ENCODE measurements at regions not wholly inside any gene's neighbourhood (a gene's known extent, or its start where the extent isn't known, plus 50 kb on each side); places are given as distances from the start of the nearest gene placed in this dataset.
"Not testable (repeated sequence)": the region's sequence is repeated elsewhere in the genome, so short reads cannot be mapped to it uniquely, and the experiment has no call there.

DNA sequence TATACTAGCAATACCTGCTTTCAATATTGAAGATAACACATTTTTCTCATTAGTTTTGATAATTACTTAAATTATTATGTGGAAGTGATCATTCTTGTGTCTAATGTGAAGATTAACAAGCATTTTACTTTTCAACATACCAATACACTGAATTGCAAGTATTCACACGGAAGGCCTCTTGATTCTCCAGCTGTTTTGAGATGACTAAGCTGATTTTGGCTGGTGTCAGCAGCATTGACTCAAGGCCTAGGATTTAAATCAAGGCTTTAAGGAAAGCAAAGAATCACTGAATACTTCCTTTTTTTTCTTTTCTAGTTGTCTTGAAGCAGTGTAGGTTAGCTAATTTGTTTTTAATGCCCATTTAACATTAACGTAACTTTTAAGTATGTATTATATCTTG lies 373.7 kb downstream of the SRGAP2C start:
- no peak overlapping the region for H3K9ac ChIP-seq (ENCODE audit: insufficient read length, low read depth)
- no peak for DNase-seq (ENCODE audit: low read depth, low spot score)
- no peak overlapping the region for H3K4me3 ChIP-seq (ENCODE audit: insufficient read length, low read depth)
- H3K4me1 ChIP-seq (ENCODE audit: insufficient read depth, insufficient read length): no peaks in the 10 kb centered on the region
- no peaks in the 10 kb centered on the region for H3K36me3 ChIP-seq (ENCODE audit: insufficient read depth, insufficient read length, low read length)
- H3K9me3 ChIP-seq (ENCODE audit: insufficient read depth, low read length): no peaks in the 10 kb centered on the region
- TF ChIP-seq ZNF274 (IDR thresholded peaks at IDR 0.05; ENCODE audit: low read depth, low read length) (no peak), SUZ12 (IDR thresholded peaks at IDR 0.05; ENCODE audit: extremely low read depth, insufficient read depth, insufficient read length) (no peak), YY1 (IDR thresholded peaks at IDR 0.05; ENCODE audit: insufficient read depth, insufficient read length) (no peak)
- no peaks in the 10 kb centered on the region for H3K27me3 ChIP-seq (ENCODE audit: insufficient read depth, insufficient read length)

- DNase-seq (ENCODE audit: low read depth, low spot score): no peak
- no peak overlapping the region for H3K9ac ChIP-seq (ENCODE audit: insufficient read length, low read depth)
- H3K27me3 ChIP-seq (ENCODE audit: insufficient read depth, insufficient read length): no peaks in the 10 kb centered on the region
Measured at GRCh38 chr1:121566346-121566745, 381.6 kb downstream of the SRGAP2C start.

GRCh38 chr1:121569428-121569827 lies 384.7 kb downstream of the SRGAP2C start:
- no peak for DNase-seq (ENCODE audit: low read depth, low spot score)
- Histone ChIP-seq H3K36me3 (ENCODE audit: insufficient read depth, insufficient read length, low read length) (peaks cover 2% of the 10 kb centered on the region), H3K9me3 (ENCODE audit: insufficient read depth, low read length) (peaks cover 12% of the 10 kb centered on the region; the same call in 1 of the 2 replicates), H3K4me1 (ENCODE audit: insufficient read depth, insufficient read length) (no peaks in the 10 kb centered on the region), H3K9ac (ENCODE audit: insufficient read length, low read depth) (no peak overlapping the region), H3K4me3 (ENCODE audit: insufficient read length, low read depth) (no peak overlapping the region), H3K27me3 (ENCODE audit: insufficient read depth, insufficient read length) (no peaks in the 10 kb centered on the region)
- no peak for TF ChIP-seq YY1 (IDR thresholded peaks at IDR 0.05; ENCODE audit: insufficient read depth, insufficient read length)
- no peak for TF ChIP-seq SUZ12 (IDR thresholded peaks at IDR 0.05; ENCODE audit: extremely low read depth, insufficient read depth, insufficient read length)
- TF ChIP-seq ZNF274 (IDR thresholded peaks at IDR 0.05; ENCODE audit: low read depth, low read length): no peak

More at GRCh38 chr1:121566346-121566745, 381.6 kb downstream of the SRGAP2C start:
- no peaks in the 10 kb centered on the region for H3K36me3 ChIP-seq (ENCODE audit: insufficient read depth, insufficient read length, low read length)
- no peak overlapping the region for H3K4me3 ChIP-seq (ENCODE audit: insufficient read length, low read depth)
- no peaks in the 10 kb centered on the region for H3K9me3 ChIP-seq (ENCODE audit: insufficient read depth, low read length)
- no peaks in the 10 kb centered on the region for H3K4me1 ChIP-seq (ENCODE audit: insufficient read depth, insufficient read length)
- TF ChIP-seq ZNF274 (IDR thresholded peaks at IDR 0.05; ENCODE audit: low read depth, low read length) (no peak), SUZ12 (IDR thresholded peaks at IDR 0.05; ENCODE audit: extremely low read depth, insufficient read depth, insufficient read length) (no peak), YY1 (IDR thresholded peaks at IDR 0.05; ENCODE audit: insufficient read depth, insufficient read length) (no peak)

DNA sequence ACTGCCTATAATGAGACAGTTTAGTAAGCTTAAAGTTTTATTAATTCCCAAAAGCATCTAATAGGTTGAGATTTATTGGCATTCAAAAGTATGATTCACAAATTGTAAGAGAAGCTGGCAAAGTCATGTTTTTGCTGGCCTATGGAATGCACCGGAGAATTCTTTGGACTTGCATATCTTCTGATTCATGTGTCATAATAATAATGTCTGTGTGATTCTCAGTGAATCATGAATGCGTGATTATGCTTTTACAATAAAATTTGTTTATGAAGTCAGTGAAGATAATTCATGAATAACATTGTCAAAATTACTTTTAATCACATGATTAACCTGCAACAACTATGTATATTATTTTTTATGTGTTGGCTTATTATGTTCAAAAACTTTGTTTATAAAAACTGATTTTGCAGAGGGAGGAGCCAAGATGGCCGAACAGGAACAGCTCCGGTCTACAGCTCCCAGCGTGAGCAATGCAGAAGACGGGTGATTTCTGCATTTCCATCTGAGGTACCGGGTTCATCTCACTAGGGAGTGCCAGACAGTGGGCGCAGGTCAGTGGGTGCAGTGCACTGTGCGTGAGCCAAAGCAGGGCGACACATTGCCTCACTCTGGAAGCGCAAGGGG lies 389.2 kb downstream of the SRGAP2C start:
- not testable (repeated sequence) for H3K4me1 ChIP-seq (ENCODE audit: insufficient read depth, insufficient read length); H3K4me3 ChIP-seq (ENCODE audit: insufficient read length, low read depth); H3K9ac ChIP-seq (ENCODE audit: insufficient read length, low read depth); H3K27me3 ChIP-seq (ENCODE audit: insufficient read depth, insufficient read length); H3K36me3 ChIP-seq (ENCODE audit: insufficient read depth, insufficient read length, low read length); DNase-seq (ENCODE audit: low read depth, low spot score)
- peaks cover 19% of the 10 kb centered on the region; the same call in 1 of the 2 replicates for H3K9me3 ChIP-seq (ENCODE audit: insufficient read depth, low read length)

DNA sequence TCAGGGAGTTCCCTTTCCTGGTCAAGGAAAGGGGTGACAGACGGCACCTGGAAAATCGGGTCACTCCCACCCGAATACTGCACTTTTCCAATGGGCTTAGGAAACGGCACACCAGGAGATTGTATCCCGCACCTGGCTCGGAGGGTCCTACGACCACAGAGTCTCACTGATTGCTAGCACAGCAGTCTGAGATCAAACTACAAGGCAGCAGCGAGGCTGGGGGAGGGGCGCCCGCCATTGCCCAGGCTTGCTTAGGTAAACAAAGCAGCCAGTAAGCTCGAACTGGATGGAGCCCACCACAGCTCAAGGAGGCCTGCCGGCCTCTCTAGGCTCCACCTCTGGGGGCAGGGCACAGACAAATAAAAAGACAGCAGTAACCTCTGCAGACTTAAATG lies 389.7 kb downstream of the SRGAP2C start:
- H3K4me3 ChIP-seq (ENCODE audit: insufficient read length, low read depth); H3K36me3 ChIP-seq (ENCODE audit: insufficient read depth, insufficient read length, low read length); H3K27me3 ChIP-seq (ENCODE audit: insufficient read depth, insufficient read length); DNase-seq (ENCODE audit: low read depth, low spot score); H3K9ac ChIP-seq (ENCODE audit: insufficient read length, low read depth); H3K4me1 ChIP-seq (ENCODE audit: insufficient read depth, insufficient read length): not testable (repeated sequence)
- H3K9me3 ChIP-seq (ENCODE audit: insufficient read depth, low read length): peaks cover 19% of the 10 kb centered on the region; the same call in 1 of the 2 replicates

- not testable (repeated sequence) for DNase-seq (ENCODE audit: low read depth, low spot score); H3K9ac ChIP-seq (ENCODE audit: insufficient read length, low read depth); H3K4me3 ChIP-seq (ENCODE audit: insufficient read length, low read depth); H3K27me3 ChIP-seq (ENCODE audit: insufficient read depth, insufficient read length); H3K36me3 ChIP-seq (ENCODE audit: insufficient read depth, insufficient read length, low read length); H3K4me1 ChIP-seq (ENCODE audit: insufficient read depth, insufficient read length)
- H3K9me3 ChIP-seq (ENCODE audit: insufficient read depth, low read length): peaks cover 15% of the 10 kb centered on the region; the same call in 1 of the 2 replicates
Measured at GRCh38 chr1:121582898-121583297, 398.1 kb downstream of the SRGAP2C start.

DNA sequence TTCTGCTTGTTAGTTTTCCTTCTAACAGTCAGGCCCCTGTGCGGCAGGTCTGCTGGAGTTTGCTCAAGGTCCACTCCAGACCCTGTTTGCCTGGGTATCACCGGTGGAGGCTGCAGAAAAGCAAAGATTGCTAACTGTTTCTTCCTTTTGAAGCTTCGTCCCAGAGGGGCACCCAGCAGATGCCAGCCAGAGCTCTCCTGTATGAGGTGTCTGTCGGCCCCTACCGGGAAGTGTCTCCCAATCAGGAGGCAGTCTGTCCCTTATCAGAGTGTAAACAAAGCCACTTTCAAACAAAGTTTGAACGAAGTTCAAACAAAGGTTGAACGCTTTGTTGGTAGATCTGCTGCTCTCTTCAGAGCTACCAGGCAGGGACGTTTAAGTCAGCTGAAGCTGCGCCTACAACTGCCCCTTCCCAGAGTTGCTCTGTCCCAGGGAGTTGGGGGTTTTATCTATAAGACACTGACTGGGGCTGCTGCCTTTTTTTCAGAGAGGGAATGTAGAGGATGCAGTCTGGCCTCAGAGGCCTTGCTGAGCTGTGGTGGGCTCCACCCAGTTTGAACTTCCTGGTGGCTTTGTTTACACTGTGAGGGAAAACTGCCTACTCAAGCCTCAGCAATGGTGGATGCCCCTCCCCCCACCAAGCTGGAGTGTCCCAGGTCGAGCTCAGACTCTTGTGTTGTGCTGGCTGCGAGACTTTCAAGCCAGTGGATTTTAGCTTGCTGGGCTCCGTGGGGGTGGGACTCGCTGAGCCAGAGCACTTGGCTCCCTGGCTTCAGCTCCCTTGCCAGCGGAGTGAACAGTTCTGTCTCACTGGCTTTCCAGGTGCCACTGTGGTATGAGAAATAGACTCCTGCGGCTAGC lies 401.8 kb downstream of the SRGAP2C start:
- Histone ChIP-seq H3K4me3 (ENCODE audit: insufficient read length, low read depth) (no peak overlapping the region), H3K4me1 (ENCODE audit: insufficient read depth, insufficient read length) (peaks cover 5% of the 10 kb centered on the region), H3K9ac (ENCODE audit: insufficient read length, low read depth) (no peak overlapping the region), H3K27me3 (ENCODE audit: insufficient read depth, insufficient read length) (no peaks in the 10 kb centered on the region), H3K36me3 (ENCODE audit: insufficient read depth, insufficient read length, low read length) (no peaks in the 10 kb centered on the region), H3K9me3 (ENCODE audit: insufficient read depth, low read length) (peaks cover 13% of the 10 kb centered on the region; the same call in 1 of the 2 replicates)
- TF ChIP-seq YY1 (IDR thresholded peaks at IDR 0.05; ENCODE audit: insufficient read depth, insufficient read length) (no peak), ZNF274 (IDR thresholded peaks at IDR 0.05; ENCODE audit: low read depth, low read length) (no peak), SUZ12 (IDR thresholded peaks at IDR 0.05; ENCODE audit: extremely low read depth, insufficient read depth, insufficient read length) (no peak)
- peak; percentile 76 for DNase-seq (ENCODE audit: low read depth, low spot score)
